MM.1S (cell line): ENCODE measurements at regions not wholly inside any gene's neighbourhood (a gene's known extent, or its start where the extent isn't known, plus 50 kb on each side); places are given as distances from the start of the nearest gene placed in this dataset.

Experiments used
- CTCF ChIP-seq: fragments of 300-600 bp; sonication (generic); IDR thresholded peaks from 2 replicates; pipeline ENCODE4 v1.5.1; 2016; ENCODE audit warnings: antibody characterized with exemption, low read length, mixed read lengths
- EZH2 ChIP-seq: fragments of 300-600 bp; sonication (generic); optimal IDR thresholded peaks from 2 replicates; pipeline ENCODE3; 2017; ENCODE audit warnings: low read depth, mild to moderate bottlenecking, antibody characterized with exemption, low read length, mixed read lengths

DNA sequence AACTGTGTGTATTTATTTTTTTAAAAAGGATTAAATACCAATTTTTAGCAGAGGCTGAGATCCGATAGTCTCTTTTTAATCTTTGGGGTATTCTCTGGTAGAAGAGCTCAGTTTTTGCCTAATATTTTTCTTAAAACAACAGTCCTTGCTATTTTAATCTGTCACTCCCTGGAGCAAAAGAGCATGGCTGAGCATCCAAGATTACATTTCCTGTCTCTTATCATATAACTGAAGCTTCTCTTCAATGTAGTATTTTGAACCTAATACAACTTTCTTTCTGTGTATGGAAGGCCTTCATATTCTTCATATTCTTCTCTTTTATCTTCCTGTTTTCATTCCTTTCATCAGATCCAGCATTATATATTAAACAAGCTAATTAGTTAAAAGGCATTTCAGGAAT is 293.7 kb downstream of the NSUN3 start:
- no peak for TF ChIP-seq CTCF
- no peak for TF ChIP-seq EZH2
